Dedifferentiated amniotic fluid mesenchymal stem cell (primary cell): ENCODE measurements at regions not wholly inside any gene's neighbourhood (a gene's known extent, or its start where the extent isn't known, plus 50 kb on each side); places are given as distances from the start of the nearest gene placed in this dataset.
"Not testable (repeated sequence)": the region's sequence is repeated elsewhere in the genome, so short reads cannot be mapped to it uniquely, and the experiment has no call there.

Experiments used
- DNase-seq: peaks from one replicate; pipeline ENCODE4 v3.0.0-alpha.2; 2016; ENCODE audit errors: extremely low spot score

- DNase-seq: no peak
Measured at GRCh38 chr1:80646053-80646452, 1154.7 kb upstream of the ADGRL2 start.

DNA sequence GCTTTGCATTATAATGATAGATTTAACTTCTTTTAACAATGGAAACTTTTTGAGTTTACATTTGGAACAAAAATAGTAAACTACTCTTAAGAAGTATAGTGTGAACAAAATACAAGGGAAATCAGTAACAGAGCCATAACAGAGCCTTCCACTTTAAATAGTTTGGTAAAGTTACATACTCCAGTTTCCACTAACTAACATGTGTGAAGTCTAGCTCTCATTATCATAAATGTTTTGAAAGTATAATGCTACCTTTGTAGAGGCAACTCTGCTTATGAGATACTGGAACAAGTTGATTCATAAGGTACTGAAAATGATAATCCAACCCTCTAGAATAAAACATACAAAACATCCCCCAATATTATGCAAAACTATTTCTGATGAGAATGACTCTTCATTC, 1155.1 kb upstream of the ADGRL2 start:
- no peak for DNase-seq

DNA sequence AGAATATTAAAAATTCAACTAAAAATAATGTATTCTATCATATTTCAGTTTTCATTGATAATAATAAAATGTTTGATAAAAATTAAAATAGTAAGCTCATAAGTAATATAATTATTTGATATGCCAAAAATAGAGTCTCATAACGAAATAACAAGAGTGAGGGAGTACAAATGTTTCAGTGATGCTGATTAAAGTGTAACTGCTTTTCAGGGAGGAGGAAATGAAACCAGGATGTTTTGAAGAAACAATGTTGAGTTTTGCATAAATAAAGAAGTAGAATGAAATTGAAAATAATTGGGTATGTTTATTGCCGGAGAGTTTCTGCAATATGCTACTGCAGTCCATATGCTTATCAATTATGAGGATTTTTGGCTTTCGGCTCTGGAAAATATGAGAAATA, 1159.8 kb upstream of the ADGRL2 start:
- DNase-seq: no peak

DNA sequence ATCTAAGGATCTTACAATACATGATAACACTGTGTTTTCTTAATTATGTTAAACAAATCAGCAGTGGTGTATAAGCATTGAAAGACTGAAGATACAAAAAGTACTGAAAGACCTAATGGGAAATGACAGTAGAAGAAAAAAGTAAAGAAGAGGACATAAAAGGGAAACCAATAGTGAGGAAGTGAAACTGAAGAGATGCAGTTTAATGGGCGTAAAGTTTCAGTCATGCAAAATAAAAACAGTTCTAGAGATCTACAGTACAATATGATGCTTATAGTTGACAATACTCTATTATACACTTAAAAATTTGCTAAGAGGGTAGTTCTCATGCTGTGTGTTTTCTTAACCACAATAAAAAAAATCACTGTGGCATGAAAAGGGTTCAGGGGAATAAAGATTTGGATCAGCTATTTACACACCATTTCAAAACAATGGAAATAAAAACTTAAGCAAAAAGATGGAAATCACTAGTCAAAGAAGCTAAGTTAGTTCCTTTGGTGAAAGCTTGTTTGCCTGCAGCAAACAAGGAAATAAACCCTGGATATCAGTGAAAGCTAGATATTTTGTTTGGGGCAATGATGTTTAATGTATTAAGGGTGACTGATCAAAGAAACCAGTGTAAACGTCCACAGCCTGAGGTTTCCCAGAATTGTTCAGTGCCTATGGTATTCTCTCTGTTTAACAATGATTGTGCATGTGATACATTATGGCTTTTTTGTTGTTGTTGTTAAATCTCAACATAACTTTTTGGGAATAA, 1160.8 kb upstream of the ADGRL2 start:
- no peak for DNase-seq

- DNase-seq: no peak
Measured at GRCh38 chr1:80633947-80634706, 1166.6 kb upstream of the ADGRL2 start.

- no peak for DNase-seq
Measured at GRCh38 chr1:80632284-80632683, 1168.5 kb upstream of the ADGRL2 start.

DNA sequence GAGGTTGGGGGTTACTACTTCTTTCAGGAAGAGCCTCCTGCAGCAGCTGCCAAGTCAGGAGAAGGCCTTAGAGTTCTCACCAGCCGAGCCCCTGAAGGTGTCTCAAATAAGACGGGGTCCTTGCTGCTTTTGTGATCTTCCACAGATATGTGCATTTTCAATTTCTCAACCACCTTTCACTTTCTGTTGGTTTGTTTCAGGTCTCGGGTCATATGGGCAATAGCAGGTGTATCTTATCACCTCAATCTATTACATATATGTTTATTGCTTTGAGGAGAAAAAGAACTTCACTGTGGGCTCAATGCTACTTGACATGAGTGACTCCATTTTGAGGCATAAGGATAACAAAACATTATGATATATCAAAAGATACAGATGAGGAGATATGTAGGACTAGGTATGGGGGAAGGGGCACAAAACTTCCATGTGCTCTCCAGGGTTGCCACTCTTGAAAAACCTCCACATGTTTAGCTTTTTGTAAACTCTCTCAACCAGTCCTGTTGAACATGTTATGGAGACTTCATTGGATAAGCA, 1171.4 kb upstream of the ADGRL2 start:
- no peak for DNase-seq

- DNase-seq: no peak
Measured at GRCh38 chr1:80624682-80625081, 1176.1 kb upstream of the ADGRL2 start.

- no peak for DNase-seq
Measured at GRCh38 chr1:80607064-80607463, 1193.7 kb upstream of the ADGRL2 start.

GRCh38 chr1:80594013-80594412, 1206.7 kb upstream of the ADGRL2 start:
- DNase-seq: peak; percentile 8

GRCh38 chr1:80593197-80593596, 1207.5 kb upstream of the ADGRL2 start:
- no peak for DNase-seq

GRCh38 chr1:80582980-80583379, 1217.8 kb upstream of the ADGRL2 start:
- no peak for DNase-seq

DNA sequence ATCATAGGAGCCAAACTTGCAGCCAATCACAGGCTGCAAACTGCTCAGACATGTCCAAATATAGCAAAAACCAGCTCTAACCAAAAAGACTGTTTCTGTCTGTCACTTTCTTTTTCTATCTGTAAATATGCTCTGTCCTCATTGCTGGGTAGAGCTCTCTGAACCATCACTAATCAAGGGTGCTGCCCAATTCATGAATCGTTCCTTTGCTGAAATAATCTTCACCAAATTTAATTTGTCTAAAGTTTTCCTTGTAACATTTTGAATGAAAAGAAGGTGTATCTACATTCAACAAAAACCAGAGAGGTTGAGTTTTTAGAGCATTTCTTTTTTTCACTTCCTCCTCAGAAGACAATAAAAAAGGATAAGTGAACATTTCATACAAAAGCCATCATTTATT, 1221.7 kb upstream of the ADGRL2 start:
- DNase-seq: peak; percentile 0

DNA sequence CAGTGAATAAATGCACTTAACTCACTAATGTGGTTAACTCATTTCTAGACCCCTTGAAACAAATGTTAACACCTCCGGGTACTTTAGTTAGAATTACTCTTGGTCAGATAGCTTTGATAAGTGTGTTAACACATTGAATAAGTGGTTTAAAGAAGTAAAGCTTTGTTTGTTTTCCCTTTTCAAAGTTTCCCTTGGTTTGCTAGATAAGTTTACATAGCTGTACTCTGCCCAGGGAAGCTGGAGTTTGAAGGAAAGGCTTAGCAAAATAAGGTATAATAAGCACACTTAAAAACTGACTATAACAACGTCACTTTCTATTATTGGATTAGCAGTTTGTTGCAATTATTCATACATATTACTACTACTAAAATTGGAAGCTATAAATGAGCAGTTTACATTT, 1233.9 kb upstream of the ADGRL2 start:
- DNase-seq: no peak

- no peak for DNase-seq
Measured at GRCh38 chr1:80566123-80566522, 1234.6 kb upstream of the ADGRL2 start.

- DNase-seq: no peak
Measured at GRCh38 chr1:80565406-80565805, 1235.3 kb upstream of the ADGRL2 start.

- peak; percentile 57 for DNase-seq
Measured at GRCh38 chr1:80542231-80542630, 1258.5 kb upstream of the ADGRL2 start.

DNA sequence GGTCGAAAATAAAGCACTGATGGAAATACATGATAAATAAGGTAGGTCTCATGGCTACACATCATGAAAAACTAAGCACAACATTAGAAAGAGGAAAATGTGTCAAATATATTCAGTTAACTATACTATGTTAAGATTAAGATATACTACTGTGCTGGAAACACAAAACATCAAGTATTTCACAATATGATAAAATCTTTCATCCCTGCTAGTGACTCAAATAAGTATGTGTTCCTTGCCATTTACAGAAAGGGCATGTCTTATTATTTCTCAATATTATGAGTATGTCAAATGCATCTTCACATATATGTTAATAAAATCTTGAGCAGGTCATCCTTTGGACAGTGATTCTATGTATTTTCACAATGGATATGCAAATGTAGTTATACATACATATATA, 1260.1 kb upstream of the ADGRL2 start:
- no peak for DNase-seq

GRCh38 chr1:80540149-80540548, 1260.6 kb upstream of the ADGRL2 start:
- no peak for DNase-seq

DNA sequence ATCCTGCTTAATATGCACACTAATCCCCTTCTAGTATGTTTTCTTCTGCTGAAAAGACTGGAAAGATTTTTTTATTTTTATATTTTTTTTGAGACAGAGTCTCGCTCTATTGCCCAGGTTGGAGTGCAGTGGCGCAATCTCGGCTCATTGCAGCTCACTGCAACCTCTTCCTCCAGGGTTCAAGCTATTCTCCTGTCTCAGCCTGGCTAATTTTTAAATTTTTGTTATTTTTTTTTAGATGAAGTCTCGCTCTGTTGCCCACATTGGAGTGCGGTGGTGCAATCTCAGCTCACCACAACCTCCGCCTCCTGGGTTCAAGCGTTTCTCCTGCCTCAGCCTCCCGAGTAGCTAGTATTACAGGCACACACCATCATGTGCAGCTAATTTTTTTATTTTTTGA, 1261.4 kb upstream of the ADGRL2 start:
- not testable (repeated sequence) for DNase-seq

GRCh38 chr1:80536461-80536860, 1264.3 kb upstream of the ADGRL2 start:
- DNase-seq: no peak

DNA sequence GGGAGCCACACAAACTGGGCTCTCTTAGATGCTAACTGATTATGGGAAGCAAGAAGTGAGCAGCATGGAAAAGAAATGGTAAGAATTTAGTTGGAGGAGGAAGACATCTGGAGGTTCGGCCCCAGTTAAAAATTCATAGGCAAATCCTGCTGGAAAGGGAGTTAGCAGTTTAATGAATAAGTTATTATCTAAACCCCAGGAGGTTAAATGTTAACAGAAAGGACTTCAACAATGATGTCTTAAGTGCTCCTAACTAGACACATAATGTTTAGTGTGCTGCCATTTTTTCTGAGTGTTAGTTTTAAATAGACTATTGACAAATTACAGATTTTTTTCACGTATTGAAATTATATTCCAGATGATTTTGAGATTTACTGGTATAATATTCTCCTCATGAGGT, 1265.3 kb upstream of the ADGRL2 start:
- no peak for DNase-seq
